Stomach (tissue), 4 donors: ENCODE measurements at regions not wholly inside any gene's neighbourhood (a gene's known extent, or its start where the extent isn't known, plus 50 kb on each side); places are given as distances from the start of the nearest gene placed in this dataset.

Source experiments
- EP300 ChIP-seq: sonication (generic); formaldehyde crosslinking; IDR thresholded peaks from one replicate; pipeline ENCODE4 v1.6.1; 2017; ENCODE audit warnings: antibody characterized with exemption
- POLR2A ChIP-seq, 4 donors: fragments of 450-650 bp; IDR thresholded peaks; one replicate each; pipeline ENCODE4 v1.6.1; 2016; ENCODE audit warnings: antibody characterized with exemption in 4 of 4, control low read depth in 2 of 4, mild to moderate bottlenecking in 1 of 4, moderate library complexity in 1 of 4
- POLR2AphosphoS5 ChIP-seq, 3 donors: sonication (generic); formaldehyde crosslinking; IDR thresholded peaks; one replicate each; pipeline ENCODE4 v1.6.1; 2016; ENCODE audit warnings: antibody characterized with exemption in 3 of 3
- TF ChIP-seq, protein P1 (sequence below), 7 experiments: fragments of 450-650 bp in 4 of 7; fragments of 200-600 bp in 3 of 7; sonication (generic) in 3 of 7; IDR thresholded peaks; one replicate each; pipeline ENCODE4 v1.5.1; 2016 to 2019; ENCODE audit warnings: antibody characterized with exemption in 7 of 7, control low read depth in 2 of 7, mild to moderate bottlenecking in 1 of 7

DNA sequence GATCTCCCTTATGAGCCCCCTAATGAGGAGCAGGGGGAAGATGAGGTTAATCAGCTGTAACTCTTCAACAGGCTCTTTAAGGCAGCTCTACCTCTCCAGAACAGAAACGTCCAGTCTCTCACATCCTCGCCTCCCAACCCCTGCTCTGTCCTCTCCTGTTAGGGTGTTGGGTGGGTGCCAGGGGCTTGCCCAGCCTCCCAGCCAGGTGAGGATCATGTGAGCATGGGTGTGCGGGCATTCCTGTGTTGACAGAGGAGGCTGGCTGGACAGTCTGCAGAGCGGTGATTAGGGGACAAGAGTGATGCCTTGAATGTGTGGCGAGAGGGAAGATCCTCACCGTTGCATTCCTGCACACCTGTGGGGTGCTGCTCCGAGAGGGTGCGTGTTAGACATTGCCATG lies 51.7 kb downstream of the CCDC180 start:
- TF ChIP-seq, protein P1, sequence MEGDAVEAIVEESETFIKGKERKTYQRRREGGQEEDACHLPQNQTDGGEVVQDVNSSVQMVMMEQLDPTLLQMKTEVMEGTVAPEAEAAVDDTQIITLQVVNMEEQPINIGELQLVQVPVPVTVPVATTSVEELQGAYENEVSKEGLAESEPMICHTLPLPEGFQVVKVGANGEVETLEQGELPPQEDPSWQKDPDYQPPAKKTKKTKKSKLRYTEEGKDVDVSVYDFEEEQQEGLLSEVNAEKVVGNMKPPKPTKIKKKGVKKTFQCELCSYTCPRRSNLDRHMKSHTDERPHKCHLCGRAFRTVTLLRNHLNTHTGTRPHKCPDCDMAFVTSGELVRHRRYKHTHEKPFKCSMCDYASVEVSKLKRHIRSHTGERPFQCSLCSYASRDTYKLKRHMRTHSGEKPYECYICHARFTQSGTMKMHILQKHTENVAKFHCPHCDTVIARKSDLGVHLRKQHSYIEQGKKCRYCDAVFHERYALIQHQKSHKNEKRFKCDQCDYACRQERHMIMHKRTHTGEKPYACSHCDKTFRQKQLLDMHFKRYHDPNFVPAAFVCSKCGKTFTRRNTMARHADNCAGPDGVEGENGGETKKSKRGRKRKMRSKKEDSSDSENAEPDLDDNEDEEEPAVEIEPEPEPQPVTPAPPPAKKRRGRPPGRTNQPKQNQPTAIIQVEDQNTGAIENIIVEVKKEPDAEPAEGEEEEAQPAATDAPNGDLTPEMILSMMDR (IDR thresholded peaks at IDR 0.05) = no peak
- TF ChIP-seq POLR2A (IDR thresholded peaks at IDR 0.05) (no peak), POLR2AphosphoS5 (IDR thresholded peaks at IDR 0.05) (no peak), EP300 (no peak)
